ENCODE measurements at regions not wholly inside any gene's neighbourhood (a gene's known extent, or its start where the extent isn't known, plus 50 kb on each side); places are given as distances from the start of the nearest gene placed in this dataset.
A peak's percentile ranks its signal among the peaks of the same experiment; 100 is the strongest.

- Histone ChIP-seq H3K27ac (no peak overlapping the region), H3K4me3 (no peak overlapping the region), H2AFZ (no peak overlapping the region), H4K20me1 (ENCODE audit: insufficient read depth, poor library complexity, severe bottlenecking) (no peaks in the 10 kb centered on the region), H3K9me3 (ENCODE audit: low read depth) (no peaks in the 10 kb centered on the region), H3K4me1 (ENCODE audit: insufficient read depth) (peaks cover 6% of the 10 kb centered on the region), H3K4me2 (no peak overlapping the region), H3K36me3 (replicated peaks; ENCODE audit: insufficient read depth, low read depth) (no peaks in the 10 kb centered on the region), H3K9me2 (replicated peaks; ENCODE audit: insufficient read depth) (no peaks in the 10 kb centered on the region), H3K79me2 (no peaks in the 10 kb centered on the region), H3K27me3 (no peaks in the 10 kb centered on the region)
- WGBS (ENCODE audit: low lambda C conversion rate, missing lambda C conversion rate): 43% methylated on average over 4 of the region's 4 CpGs
- peak; percentile 14 for DNase-seq (ENCODE audit: low spot score)
- TF ChIP-seq CTCF (IDR thresholded peaks at IDR 0.05; ENCODE audit: poor library complexity): no peak
- no peak for TF ChIP-seq EZH2phosphoT487 (IDR thresholded peaks at IDR 0.05; ENCODE audit: low read depth, severe bottlenecking, unreplicated experiment)
- TF ChIP-seq EZH2 (IDR thresholded peaks at IDR 0.05; ENCODE audit: borderline replicate concordance): no peak
Measured at GRCh38 chr6:128600397-128600951, 80.1 kb upstream of the PTPRK start.

GRCh38 chr6:128599036-128599435 is 78.6 kb upstream of the PTPRK start:
- Histone ChIP-seq H3K9me2 (replicated peaks; ENCODE audit: insufficient read depth) (no peaks in the 10 kb centered on the region), H3K4me2 (no peak overlapping the region), H3K27me3 (no peaks in the 10 kb centered on the region), H3K36me3 (replicated peaks; ENCODE audit: insufficient read depth, low read depth) (no peaks in the 10 kb centered on the region), H3K4me3 (no peak overlapping the region), H3K4me1 (ENCODE audit: insufficient read depth) (peaks cover 6% of the 10 kb centered on the region), H3K79me2 (no peaks in the 10 kb centered on the region), H3K9me3 (ENCODE audit: low read depth) (no peaks in the 10 kb centered on the region), H4K20me1 (ENCODE audit: insufficient read depth, poor library complexity, severe bottlenecking) (no peaks in the 10 kb centered on the region), H2AFZ (no peak overlapping the region), H3K27ac (no peak overlapping the region)
- DNase-seq (ENCODE audit: low spot score): no peak
- WGBS (ENCODE audit: low lambda C conversion rate, missing lambda C conversion rate): 75% methylated on average over 2 of the region's 2 CpGs
- TF ChIP-seq EZH2phosphoT487 (IDR thresholded peaks at IDR 0.05; ENCODE audit: low read depth, severe bottlenecking, unreplicated experiment) (no peak), CTCF (IDR thresholded peaks at IDR 0.05; ENCODE audit: poor library complexity) (no peak), EZH2 (IDR thresholded peaks at IDR 0.05; ENCODE audit: borderline replicate concordance) (no peak)

GRCh38 chr6:128598571-128598970 is 78.2 kb upstream of the PTPRK start:
- 64% methylated on average over 2 of the region's 2 CpGs for WGBS (ENCODE audit: low lambda C conversion rate, missing lambda C conversion rate)
- peak; percentile 8 for DNase-seq (ENCODE audit: low spot score)
- Histone ChIP-seq H3K9me2 (replicated peaks; ENCODE audit: insufficient read depth) (no peaks in the 10 kb centered on the region), H3K9me3 (ENCODE audit: low read depth) (no peaks in the 10 kb centered on the region), H4K20me1 (ENCODE audit: insufficient read depth, poor library complexity, severe bottlenecking) (no peaks in the 10 kb centered on the region), H3K4me1 (ENCODE audit: insufficient read depth) (peaks cover 6% of the 10 kb centered on the region), H3K27me3 (no peaks in the 10 kb centered on the region), H3K27ac (no peak overlapping the region), H3K36me3 (replicated peaks; ENCODE audit: insufficient read depth, low read depth) (no peaks in the 10 kb centered on the region), H2AFZ (no peak overlapping the region), H3K4me3 (no peak overlapping the region), H3K4me2 (no peak overlapping the region), H3K79me2 (no peaks in the 10 kb centered on the region)
- TF ChIP-seq EZH2phosphoT487 (IDR thresholded peaks at IDR 0.05; ENCODE audit: low read depth, severe bottlenecking, unreplicated experiment): no peak
- TF ChIP-seq CTCF (IDR thresholded peaks at IDR 0.05; ENCODE audit: poor library complexity): no peak
- no peak for TF ChIP-seq EZH2 (IDR thresholded peaks at IDR 0.05; ENCODE audit: borderline replicate concordance)

GRCh38 chr6:128597956-128598355 is 77.6 kb upstream of the PTPRK start:
- no peak for TF ChIP-seq CTCF (IDR thresholded peaks at IDR 0.05; ENCODE audit: poor library complexity)
- TF ChIP-seq EZH2phosphoT487 (IDR thresholded peaks at IDR 0.05; ENCODE audit: low read depth, severe bottlenecking, unreplicated experiment): no peak
- no peak for TF ChIP-seq EZH2 (IDR thresholded peaks at IDR 0.05; ENCODE audit: borderline replicate concordance)
- DNase-seq (ENCODE audit: low spot score): no peak
- Histone ChIP-seq H3K4me1 (ENCODE audit: insufficient read depth) (peaks cover 6% of the 10 kb centered on the region), H3K27me3 (no peaks in the 10 kb centered on the region), H3K79me2 (no peaks in the 10 kb centered on the region), H2AFZ (no peak overlapping the region), H3K9me2 (replicated peaks; ENCODE audit: insufficient read depth) (no peaks in the 10 kb centered on the region), H3K9me3 (ENCODE audit: low read depth) (no peaks in the 10 kb centered on the region), H3K4me3 (no peak overlapping the region), H3K27ac (no peak overlapping the region), H4K20me1 (ENCODE audit: insufficient read depth, poor library complexity, severe bottlenecking) (no peaks in the 10 kb centered on the region), H3K4me2 (no peak overlapping the region), H3K36me3 (replicated peaks; ENCODE audit: insufficient read depth, low read depth) (no peaks in the 10 kb centered on the region)
